ENCODE measurements at regions not wholly inside any gene's neighbourhood (a gene's known extent, or its start where the extent isn't known, plus 50 kb on each side); places are given as distances from the start of the nearest gene placed in this dataset.
"Not testable (repeated sequence)": the region's sequence is repeated elsewhere in the genome, so short reads cannot be mapped to it uniquely, and the experiment has no call there.

DNA sequence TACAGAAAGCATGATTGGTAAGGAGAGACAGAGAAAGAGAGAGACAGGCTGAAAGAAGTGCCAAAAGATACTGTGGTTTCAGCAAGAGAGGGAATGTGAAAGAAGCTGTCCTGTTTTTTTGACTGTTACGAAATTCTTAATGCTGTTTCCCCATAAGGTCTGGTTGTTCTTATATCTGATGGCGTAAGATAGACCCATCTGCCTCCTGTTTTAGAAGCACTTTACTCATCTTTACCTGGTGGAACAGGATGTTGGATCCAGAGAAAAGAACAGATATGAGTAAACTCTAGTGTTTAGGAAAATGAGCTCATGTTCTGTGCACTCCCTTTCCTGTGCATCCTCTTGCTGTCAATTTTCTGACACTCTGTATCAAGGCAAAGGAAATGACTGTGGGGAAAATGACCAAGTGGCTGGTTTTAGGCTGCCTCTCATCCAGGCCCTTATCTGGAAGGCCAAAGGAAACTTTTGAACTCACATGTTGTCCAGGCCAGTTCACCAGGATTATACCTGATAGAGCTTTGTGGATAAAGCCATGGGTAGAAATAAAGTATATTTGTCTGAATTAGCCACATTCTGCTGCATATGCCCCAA lies 311.7 kb upstream of the HTR2C start:
- no peak overlapping the region for H3K9ac ChIP-seq (ENCODE audit: low read length)
- H3K4me2 ChIP-seq (ENCODE audit: low read depth, low read length, poor library complexity, severe bottlenecking) = no peak overlapping the region
- H3K9me2 ChIP-seq (replicated peaks; ENCODE audit: insufficient read depth, low read length) = no peaks in the 10 kb centered on the region
- H3F3A ChIP-seq (ENCODE audit: insufficient read depth) = no peaks in the 10 kb centered on the region
- no peaks in the 10 kb centered on the region for H4K20me1 ChIP-seq (ENCODE audit: low read depth, low read length)
- H3K27ac ChIP-seq (ENCODE audit: low read depth, low read length) = no peak overlapping the region
- no peaks in the 10 kb centered on the region for H3K36me3 ChIP-seq (ENCODE audit: low read length)
- no peaks in the 10 kb centered on the region for H3K9me3 ChIP-seq (ENCODE audit: insufficient read depth, low read length)
- no peaks in the 10 kb centered on the region for H3K27me3 ChIP-seq (ENCODE audit: low read length)
- no peak overlapping the region for H2AFZ ChIP-seq (ENCODE audit: low read depth, low read length, severe bottlenecking)
- TF ChIP-seq, protein P1, sequence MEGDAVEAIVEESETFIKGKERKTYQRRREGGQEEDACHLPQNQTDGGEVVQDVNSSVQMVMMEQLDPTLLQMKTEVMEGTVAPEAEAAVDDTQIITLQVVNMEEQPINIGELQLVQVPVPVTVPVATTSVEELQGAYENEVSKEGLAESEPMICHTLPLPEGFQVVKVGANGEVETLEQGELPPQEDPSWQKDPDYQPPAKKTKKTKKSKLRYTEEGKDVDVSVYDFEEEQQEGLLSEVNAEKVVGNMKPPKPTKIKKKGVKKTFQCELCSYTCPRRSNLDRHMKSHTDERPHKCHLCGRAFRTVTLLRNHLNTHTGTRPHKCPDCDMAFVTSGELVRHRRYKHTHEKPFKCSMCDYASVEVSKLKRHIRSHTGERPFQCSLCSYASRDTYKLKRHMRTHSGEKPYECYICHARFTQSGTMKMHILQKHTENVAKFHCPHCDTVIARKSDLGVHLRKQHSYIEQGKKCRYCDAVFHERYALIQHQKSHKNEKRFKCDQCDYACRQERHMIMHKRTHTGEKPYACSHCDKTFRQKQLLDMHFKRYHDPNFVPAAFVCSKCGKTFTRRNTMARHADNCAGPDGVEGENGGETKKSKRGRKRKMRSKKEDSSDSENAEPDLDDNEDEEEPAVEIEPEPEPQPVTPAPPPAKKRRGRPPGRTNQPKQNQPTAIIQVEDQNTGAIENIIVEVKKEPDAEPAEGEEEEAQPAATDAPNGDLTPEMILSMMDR (IDR thresholded peaks at IDR 0.05; ENCODE audit: insufficient read depth, low read length, poor library complexity, severe bottlenecking) = no peak
- TF ChIP-seq EZH2phosphoT487 (conservative IDR thresholded peaks at IDR 0.05; ENCODE audit: low read length) = no peak
- no peaks in the 10 kb centered on the region for H3K79me2 ChIP-seq (ENCODE audit: insufficient read depth, low read length)
- no peak overlapping the region for H3K4me3 ChIP-seq (ENCODE audit: insufficient read depth, low read length, poor library complexity, severe bottlenecking)

DNA sequence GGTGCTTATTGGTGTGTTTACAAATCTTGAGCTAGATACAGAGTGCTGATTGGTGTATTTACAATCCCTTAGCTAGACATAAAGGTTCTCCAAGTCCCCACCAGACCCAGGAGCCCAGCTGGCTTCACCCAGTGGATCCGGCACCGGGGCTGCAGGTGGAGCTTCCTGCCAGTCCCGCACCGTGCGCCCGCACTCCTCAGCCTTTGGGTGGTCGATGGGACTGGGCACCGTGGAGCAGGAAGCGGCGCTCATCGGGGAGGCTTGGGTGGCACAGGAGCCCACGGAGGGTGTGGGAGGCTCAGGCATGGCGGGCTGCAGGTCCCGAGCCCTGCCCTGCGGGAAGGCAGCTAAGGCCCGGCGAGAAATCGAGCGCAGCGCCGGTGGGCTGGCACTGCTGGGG lies 313.5 kb upstream of the HTR2C start:
- H3K79me2 ChIP-seq (ENCODE audit: insufficient read depth, low read length); H3K27ac ChIP-seq (ENCODE audit: low read depth, low read length); H3K9ac ChIP-seq (ENCODE audit: low read length); H3K27me3 ChIP-seq (ENCODE audit: low read length); H3K36me3 ChIP-seq (ENCODE audit: low read length); H4K20me1 ChIP-seq (ENCODE audit: low read depth, low read length); H2AFZ ChIP-seq (ENCODE audit: low read depth, low read length, severe bottlenecking); H3K9me3 ChIP-seq (ENCODE audit: insufficient read depth, low read length); H3F3A ChIP-seq (ENCODE audit: insufficient read depth); H3K9me2 ChIP-seq (replicated peaks; ENCODE audit: insufficient read depth, low read length); H3K4me3 ChIP-seq (ENCODE audit: insufficient read depth, low read length, poor library complexity, severe bottlenecking); H3K4me2 ChIP-seq (ENCODE audit: low read depth, low read length, poor library complexity, severe bottlenecking): not testable (repeated sequence)

DNA sequence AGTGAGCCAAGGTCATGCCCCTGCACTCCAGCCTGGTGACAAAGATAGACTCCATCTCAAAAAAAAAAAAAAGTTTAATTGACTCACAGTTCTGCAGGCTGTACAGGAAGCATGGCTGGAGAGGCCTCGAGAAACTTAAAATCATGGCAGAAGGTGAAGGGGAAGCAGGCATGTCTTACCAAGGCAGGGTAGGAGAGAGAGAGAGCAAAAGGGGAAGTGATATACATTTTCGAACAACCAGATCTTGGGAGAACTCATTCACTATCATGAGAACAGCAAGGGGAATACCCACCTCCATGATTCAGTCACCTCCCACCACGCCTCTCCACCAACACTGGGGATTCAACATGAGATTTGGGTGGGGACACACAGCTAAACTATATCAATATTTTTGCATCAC lies 315.2 kb upstream of the HTR2C start:
- Histone ChIP-seq H3K27ac (ENCODE audit: low read depth, low read length) (no peak overlapping the region), H3K36me3 (ENCODE audit: low read length) (no peaks in the 10 kb centered on the region), H2AFZ (ENCODE audit: low read depth, low read length, severe bottlenecking) (no peak overlapping the region), H3K4me3 (ENCODE audit: insufficient read depth, low read length, poor library complexity, severe bottlenecking) (no peak overlapping the region), H3K9ac (ENCODE audit: low read length) (no peak overlapping the region), H3K9me3 (ENCODE audit: insufficient read depth, low read length) (no peaks in the 10 kb centered on the region), H3K79me2 (ENCODE audit: insufficient read depth, low read length) (no peaks in the 10 kb centered on the region), H3F3A (ENCODE audit: insufficient read depth) (no peaks in the 10 kb centered on the region), H3K27me3 (ENCODE audit: low read length) (no peaks in the 10 kb centered on the region), H4K20me1 (ENCODE audit: low read depth, low read length) (no peaks in the 10 kb centered on the region), H3K4me2 (ENCODE audit: low read depth, low read length, poor library complexity, severe bottlenecking) (no peak overlapping the region), H3K9me2 (replicated peaks; ENCODE audit: insufficient read depth, low read length) (no peaks in the 10 kb centered on the region)
- TF ChIP-seq EZH2phosphoT487 (conservative IDR thresholded peaks at IDR 0.05; ENCODE audit: low read length) = no peak
- TF ChIP-seq, protein P1 (IDR thresholded peaks at IDR 0.05; ENCODE audit: insufficient read depth, low read length, poor library complexity, severe bottlenecking) = no peak

DNA sequence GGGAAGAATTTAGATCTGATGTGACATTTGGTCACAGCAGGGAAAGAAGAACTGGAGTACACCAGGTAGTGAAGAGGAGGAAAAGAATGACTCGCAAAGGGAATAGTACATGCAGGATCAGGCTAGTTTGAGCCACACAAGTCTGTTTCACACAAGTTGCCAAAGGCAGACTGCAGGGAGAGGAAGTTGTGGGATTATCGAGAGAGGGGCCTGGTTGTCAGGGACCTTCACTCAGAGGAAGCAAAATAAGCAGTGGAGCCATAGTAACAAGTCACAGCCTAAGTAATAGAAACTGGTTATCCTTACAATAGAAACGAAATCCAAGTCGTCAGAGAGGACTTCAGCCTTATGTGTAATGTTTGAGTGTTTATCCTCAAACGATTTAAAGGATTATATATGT lies 316.7 kb upstream of the HTR2C start:
- TF ChIP-seq EZH2phosphoT487 (conservative IDR thresholded peaks at IDR 0.05; ENCODE audit: low read length) = no peak
- TF ChIP-seq, protein P1 (IDR thresholded peaks at IDR 0.05; ENCODE audit: insufficient read depth, low read length, poor library complexity, severe bottlenecking) = no peak
- Histone ChIP-seq H3K4me3 (ENCODE audit: insufficient read depth, low read length, poor library complexity, severe bottlenecking) (no peak overlapping the region), H3K27ac (ENCODE audit: low read depth, low read length) (no peak overlapping the region)

More for the DNA sequence above, 316.7 kb upstream of the HTR2C start:
- Histone ChIP-seq H4K20me1 (ENCODE audit: low read depth, low read length) (no peaks in the 10 kb centered on the region), H3K9me3 (ENCODE audit: insufficient read depth, low read length) (no peaks in the 10 kb centered on the region), H3F3A (ENCODE audit: insufficient read depth) (no peaks in the 10 kb centered on the region), H3K9ac (ENCODE audit: low read length) (no peak overlapping the region), H2AFZ (ENCODE audit: low read depth, low read length, severe bottlenecking) (no peak overlapping the region), H3K36me3 (ENCODE audit: low read length) (no peaks in the 10 kb centered on the region), H3K27me3 (ENCODE audit: low read length) (no peaks in the 10 kb centered on the region), H3K79me2 (ENCODE audit: insufficient read depth, low read length) (no peaks in the 10 kb centered on the region), H3K9me2 (replicated peaks; ENCODE audit: insufficient read depth, low read length) (no peaks in the 10 kb centered on the region), H3K4me2 (ENCODE audit: low read depth, low read length, poor library complexity, severe bottlenecking) (no peak overlapping the region)
